ENCODE measurements at regions not wholly inside any gene's neighbourhood (a gene's known extent, or its start where the extent isn't known, plus 50 kb on each side); places are given as distances from the start of the nearest gene placed in this dataset.

- WGBS, 3 donors = 44 to 53% (median 48%) methylated on average over 6 of the region's 6 CpGs
- no peaks in the 10 kb centered on the region for H3K27me3 ChIP-seq
- TF ChIP-seq POLR2A (IDR thresholded peaks at IDR 0.05) = no peak
- no peak for TF ChIP-seq CTCF (IDR thresholded peaks at IDR 0.05)
- no peak for TF ChIP-seq EP300 (IDR thresholded peaks at IDR 0.05)
- H3K4me1 ChIP-seq (ENCODE audit: insufficient read depth) = no peaks in the 10 kb centered on the region
- no peaks in the 10 kb centered on the region for H3K9me3 ChIP-seq
- no peak overlapping the region for H3K27ac ChIP-seq
- intact Hi-C loops (cut with DNase I) = no loop called here
- DNase-seq = no peak
- H3K36me3 ChIP-seq = no peaks in the 10 kb centered on the region
- no peak overlapping the region for H3K4me3 ChIP-seq
Measured at GRCh38 chr10:129075508-129075907, 391.5 kb upstream of the MGMT start.

- no peaks in the 10 kb centered on the region for H3K27me3 ChIP-seq
- TF ChIP-seq CTCF (IDR thresholded peaks at IDR 0.05) = no peak
- TF ChIP-seq EP300 (IDR thresholded peaks at IDR 0.05) = no peak
- TF ChIP-seq POLR2A (IDR thresholded peaks at IDR 0.05) = no peak
- intact Hi-C loops (cut with DNase I) = no loop called here
- no peaks in the 10 kb centered on the region for H3K9me3 ChIP-seq
- no peaks in the 10 kb centered on the region for H3K36me3 ChIP-seq
- no peaks in the 10 kb centered on the region for H3K4me1 ChIP-seq (ENCODE audit: insufficient read depth)
- no peak overlapping the region for H3K27ac ChIP-seq
- 90 to 94% (median 91%) methylated on average over 11 of the region's 11 CpGs for WGBS, 3 donors
- DNase-seq = no peak
- no peak overlapping the region for H3K4me3 ChIP-seq
Measured at GRCh38 chr10:129075927-129076326, 391.1 kb upstream of the MGMT start.

- H3K27me3 ChIP-seq = no peaks in the 10 kb centered on the region
- 25 to 50% (median 27%) methylated on average over 3 of the region's 3 CpGs for WGBS, 3 donors
- H3K36me3 ChIP-seq = no peaks in the 10 kb centered on the region
- no peak for DNase-seq
- intact Hi-C loops (cut with DNase I) = no loop called here
- no peak overlapping the region for H3K27ac ChIP-seq
- no peak overlapping the region for H3K4me3 ChIP-seq
- TF ChIP-seq EP300 (IDR thresholded peaks at IDR 0.05) (no peak), CTCF (IDR thresholded peaks at IDR 0.05) (no peak), POLR2A (IDR thresholded peaks at IDR 0.05) (no peak)
- no peaks in the 10 kb centered on the region for H3K9me3 ChIP-seq
- H3K4me1 ChIP-seq (ENCODE audit: insufficient read depth) = no peaks in the 10 kb centered on the region
Measured at GRCh38 chr10:129078346-129078745, 388.7 kb upstream of the MGMT start.

GRCh38 chr10:129078746-129079145 lies 388.3 kb upstream of the MGMT start:
- intact Hi-C loops (cut with DNase I) = no loop called here
- Histone ChIP-seq H3K9me3 (no peaks in the 10 kb centered on the region), H3K27me3 (no peaks in the 10 kb centered on the region), H3K4me1 (ENCODE audit: insufficient read depth) (no peaks in the 10 kb centered on the region), H3K4me3 (no peak overlapping the region), H3K27ac (no peak overlapping the region), H3K36me3 (no peaks in the 10 kb centered on the region)
- DNase-seq = no peak
- 57 to 63% (median 60%) methylated on average over 7 of the region's 7 CpGs for WGBS, 3 donors
- TF ChIP-seq POLR2A (IDR thresholded peaks at IDR 0.05) = no peak
- no peak for TF ChIP-seq EP300 (IDR thresholded peaks at IDR 0.05)
- no peak for TF ChIP-seq CTCF (IDR thresholded peaks at IDR 0.05)

GRCh38 chr10:129079705-129080104 lies 387.3 kb upstream of the MGMT start:
- Histone ChIP-seq H3K27me3 (no peaks in the 10 kb centered on the region), H3K36me3 (no peaks in the 10 kb centered on the region), H3K4me3 (no peak overlapping the region), H3K4me1 (ENCODE audit: insufficient read depth) (no peaks in the 10 kb centered on the region), H3K9me3 (no peaks in the 10 kb centered on the region), H3K27ac (no peak overlapping the region)
- intact Hi-C loops (cut with DNase I) = no loop called here
- TF ChIP-seq CTCF (IDR thresholded peaks at IDR 0.05) = no peak
- TF ChIP-seq POLR2A (IDR thresholded peaks at IDR 0.05) = no peak
- TF ChIP-seq EP300 (IDR thresholded peaks at IDR 0.05) = no peak
- WGBS, 3 donors = 55 to 60% (median 59%) methylated on average over 3 of the region's 3 CpGs
- no peak for DNase-seq

Data from ovary (tissue), 7 donors.